ENCODE measurements at regions not wholly inside any gene's neighbourhood (a gene's known extent, or its start where the extent isn't known, plus 50 kb on each side); places are given as distances from the start of the nearest gene placed in this dataset.

DNA sequence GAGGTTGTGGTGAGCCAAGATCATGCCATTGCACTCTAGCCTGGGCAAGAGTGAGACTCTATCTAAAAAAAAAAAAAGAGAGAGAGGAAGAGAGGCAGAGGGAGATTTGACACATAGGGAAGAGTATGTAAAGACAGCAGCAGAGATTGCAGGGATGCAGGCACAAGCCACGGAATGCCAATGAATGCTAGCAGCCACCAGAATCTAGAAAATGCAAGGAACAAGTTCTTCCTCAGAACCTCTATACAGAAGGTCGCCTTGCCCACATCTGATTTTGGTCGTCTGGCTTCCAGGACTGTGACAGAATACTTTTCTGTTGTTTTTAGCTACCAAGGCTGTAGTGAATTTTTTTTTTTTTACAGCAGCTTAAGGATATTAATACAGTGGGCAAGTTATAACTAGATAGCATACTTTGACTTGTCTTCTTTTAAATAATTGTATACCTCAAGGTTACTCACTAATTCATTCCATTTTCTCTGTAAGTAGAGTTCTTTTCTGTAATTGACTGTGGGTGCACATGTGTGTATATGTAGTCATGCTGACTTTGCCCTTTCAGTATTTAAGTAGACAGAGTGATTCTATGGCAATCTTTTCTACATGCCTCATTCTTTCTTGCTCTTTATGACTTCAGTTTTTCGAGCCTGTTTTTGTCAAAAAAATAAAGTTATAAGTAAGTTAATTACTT, 402.2 kb downstream of the GJA1 start:
- no peak for TF ChIP-seq GATA2 (IDR thresholded peaks at IDR 0.05; ENCODE audit: low read depth, low read length)
- no peak for TF ChIP-seq GATA3 (IDR thresholded peaks at IDR 0.05; ENCODE audit: low read depth, low read length)

Measured in SH-SY5Y (cell line).